ENCODE measurements at regions not wholly inside any gene's neighbourhood (a gene's known extent, or its start where the extent isn't known, plus 50 kb on each side); places are given as distances from the start of the nearest gene placed in this dataset.

DNA sequence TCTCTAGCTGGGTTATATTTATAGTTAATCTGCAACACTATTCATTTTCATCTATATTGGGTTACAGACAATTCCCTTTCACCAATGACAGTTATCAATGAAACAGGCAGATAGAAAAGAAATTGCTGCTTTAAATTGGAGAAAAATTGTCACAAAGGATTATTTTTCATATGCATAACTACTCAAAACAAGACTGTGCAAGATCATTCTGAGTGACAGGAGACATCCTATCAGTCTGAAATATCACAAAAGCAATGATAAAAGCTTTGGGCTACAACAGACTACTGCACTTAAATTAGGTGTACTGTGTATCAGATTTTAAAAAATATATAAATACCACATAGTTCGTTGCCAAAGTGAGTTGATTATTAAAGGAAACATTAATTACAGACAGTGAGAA is 722.6 kb downstream of the ARAP2 start:
- DNase-seq (ENCODE audit: low read depth in 3 of 3) = no peak

DNA sequence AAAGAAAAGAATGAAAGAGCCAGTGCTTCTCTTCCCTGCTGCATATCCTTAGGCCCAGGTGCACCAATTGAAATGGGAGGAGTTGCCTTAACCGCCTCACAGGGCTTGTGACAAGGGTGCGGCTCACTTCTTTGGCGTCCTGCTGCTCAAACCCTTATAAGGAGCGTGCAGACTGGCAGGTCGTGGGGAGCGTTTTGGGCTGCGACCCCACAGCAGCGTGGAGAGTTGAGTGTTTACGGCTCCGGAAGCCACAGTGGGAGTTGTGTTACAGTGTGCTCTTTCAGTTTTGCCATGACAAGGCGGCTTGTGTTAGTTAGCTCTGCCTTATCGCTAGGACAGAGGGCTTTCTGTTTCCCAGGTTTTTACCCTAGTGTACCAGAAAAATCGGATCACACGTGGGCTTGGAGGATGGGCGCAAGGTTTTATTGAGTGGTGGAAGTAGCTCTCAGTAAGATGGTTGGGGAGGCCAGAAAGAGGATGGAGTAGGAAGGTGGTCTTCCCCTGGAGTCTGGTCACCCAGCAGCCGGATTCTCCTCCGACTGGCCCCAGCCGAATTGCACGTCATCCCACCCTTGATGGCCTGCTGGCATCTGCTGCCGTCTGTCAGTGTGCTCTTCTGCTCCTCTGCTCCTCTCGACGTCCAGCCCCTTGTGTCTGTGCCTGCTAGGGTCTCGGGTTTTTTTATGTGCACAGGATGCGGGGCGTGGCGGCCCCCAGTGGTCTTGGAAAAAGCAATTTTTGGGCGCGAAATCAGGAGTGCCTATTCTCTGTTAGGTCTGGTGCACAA is 718.9 kb downstream of the ARAP2 start:
- no peak for DNase-seq (ENCODE audit: low read depth in 3 of 3)

DNA sequence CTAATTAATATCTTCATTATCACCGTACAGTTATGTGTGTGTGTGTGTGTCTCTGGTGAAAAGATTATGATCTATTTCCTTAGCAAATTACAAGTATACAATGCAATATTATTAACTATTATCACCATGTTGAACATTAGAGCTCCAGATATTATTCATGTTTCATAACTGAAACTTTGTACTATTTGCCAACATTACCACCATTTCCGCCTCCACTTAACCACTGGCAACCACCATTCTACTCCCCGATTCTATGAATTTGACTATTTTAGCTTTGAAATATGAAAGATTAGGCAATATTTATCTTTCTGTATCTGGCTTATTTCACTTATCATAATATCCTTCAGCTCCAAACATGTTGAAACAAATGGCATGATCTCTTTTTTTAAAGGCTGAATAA is 717.9 kb downstream of the ARAP2 start:
- DNase-seq (ENCODE audit: low read depth in 3 of 3) = no peak

DNA sequence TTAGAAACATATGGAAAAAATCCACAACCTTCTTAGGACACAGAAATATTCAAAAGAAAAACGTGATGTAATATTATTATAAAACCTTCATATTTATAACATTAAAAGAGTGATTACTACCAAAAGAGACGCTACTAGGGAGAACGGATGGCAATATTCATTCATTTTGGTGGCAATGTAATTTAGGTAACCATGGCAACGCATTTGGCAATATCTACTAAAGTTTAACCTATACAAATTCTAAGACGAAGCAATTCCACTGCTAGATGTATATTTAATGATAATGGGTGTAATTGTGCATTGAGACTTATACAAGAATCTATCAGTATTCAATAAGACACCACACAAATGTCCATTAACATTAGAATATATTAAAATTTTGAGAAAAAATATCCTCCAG is 709.4 kb downstream of the ARAP2 start:
- DNase-seq (ENCODE audit: low read depth in 3 of 3) = no peak

DNA sequence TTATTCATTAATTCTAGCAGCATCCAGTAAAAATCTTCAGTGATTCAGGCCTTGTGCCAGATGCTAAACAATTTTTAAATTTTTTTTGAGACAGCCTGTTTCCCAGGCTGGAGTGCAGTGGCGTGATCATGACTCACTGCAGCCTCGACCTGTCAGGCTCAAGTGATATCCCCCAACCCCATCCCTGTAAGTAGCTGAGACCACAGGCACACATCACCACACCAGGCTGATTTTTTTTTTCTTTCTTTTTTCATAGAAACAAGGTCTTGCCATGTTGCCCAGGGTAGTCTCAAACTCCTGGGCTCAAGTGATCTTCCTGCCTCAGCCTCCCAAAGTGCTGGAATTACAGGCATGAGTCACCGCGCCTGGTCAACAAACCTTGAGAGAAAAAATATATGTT is 705.5 kb downstream of the ARAP2 start:
- no peak for DNase-seq (ENCODE audit: low read depth in 3 of 3)

DNA sequence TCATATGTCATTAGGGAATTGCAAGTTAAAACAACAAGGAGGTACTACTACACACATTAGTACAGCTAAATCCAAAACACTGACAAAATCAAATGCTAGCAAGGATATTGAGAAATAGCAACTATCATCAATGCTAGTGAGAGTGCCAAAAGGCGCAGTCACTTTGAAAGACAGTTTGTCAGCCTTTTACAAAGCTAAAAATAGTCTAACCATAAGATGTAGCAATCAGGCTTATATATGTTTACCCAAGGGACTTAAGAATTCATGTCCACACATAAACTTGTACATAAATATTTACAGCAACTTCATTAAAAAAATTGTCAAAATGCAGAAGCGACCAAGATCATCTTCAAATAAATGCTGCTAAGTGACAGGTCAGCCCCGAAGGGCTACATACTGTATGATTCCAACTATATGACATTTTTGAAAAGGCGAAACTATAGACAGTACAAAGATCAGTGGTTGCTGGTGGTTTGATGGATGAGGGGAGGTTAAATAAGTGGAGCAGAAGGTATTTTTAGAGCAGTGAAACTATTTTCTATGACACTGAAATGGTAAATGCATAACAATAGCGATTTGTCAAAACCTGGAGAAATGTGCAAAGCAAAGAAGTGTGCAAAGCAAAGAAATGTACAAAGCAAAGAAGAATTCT is 704.8 kb downstream of the ARAP2 start:
- no peak for DNase-seq (ENCODE audit: low read depth in 3 of 3)

DNA sequence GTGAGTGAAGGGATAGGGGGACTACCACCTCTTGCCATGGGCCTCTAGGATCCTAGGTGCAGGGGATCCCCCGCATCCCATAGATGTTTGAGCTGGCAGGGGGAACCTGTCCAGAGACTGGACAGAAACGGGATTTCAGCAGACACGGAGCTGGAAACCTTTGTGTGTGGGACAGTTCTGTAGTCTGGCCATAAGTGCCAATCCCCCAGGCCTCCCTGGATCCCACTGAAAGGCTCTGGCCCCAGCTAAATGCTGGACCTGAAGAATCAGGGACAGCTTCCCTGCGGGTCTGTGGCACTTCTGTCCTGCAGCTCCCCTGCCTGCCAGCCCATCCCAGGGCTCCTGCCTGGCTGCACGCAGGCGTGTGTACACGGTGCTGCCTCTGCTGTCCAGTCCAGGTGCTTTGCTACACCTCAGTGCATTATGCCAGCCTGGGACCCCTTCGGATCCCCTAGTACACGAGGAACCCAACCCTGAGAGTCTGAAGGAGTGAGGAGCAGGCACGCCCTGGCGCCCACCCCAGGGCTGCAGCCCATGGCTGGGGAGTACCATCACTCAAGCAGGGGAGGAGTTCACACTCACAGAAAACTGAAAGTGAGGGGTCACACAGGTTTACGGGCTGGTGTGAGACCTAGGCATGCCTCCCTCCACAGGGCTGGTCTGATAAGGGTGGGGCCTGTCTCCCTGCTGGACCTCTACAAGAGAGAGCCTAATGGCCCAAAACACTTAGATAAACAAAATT is 703.0 kb downstream of the ARAP2 start:
- DNase-seq (ENCODE audit: low read depth in 3 of 3) = no peak

DNA sequence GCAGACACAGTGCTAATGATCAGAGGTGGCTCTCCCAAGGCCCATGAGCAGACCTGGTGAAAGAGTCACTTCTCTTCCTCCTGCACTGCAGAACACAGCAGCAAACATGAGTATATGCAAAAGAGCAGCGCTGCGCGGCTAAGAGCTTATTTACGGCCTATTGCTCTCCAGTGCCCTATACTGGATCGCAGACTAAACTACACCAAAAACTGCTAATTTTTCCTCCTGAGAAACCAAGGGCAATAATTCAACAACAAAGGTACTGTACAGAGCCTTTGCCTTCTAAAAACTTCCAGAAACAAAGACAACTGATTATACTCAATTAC is 702.5 kb downstream of the ARAP2 start:
- DNase-seq (ENCODE audit: low read depth in 3 of 3) = no peak

DNA sequence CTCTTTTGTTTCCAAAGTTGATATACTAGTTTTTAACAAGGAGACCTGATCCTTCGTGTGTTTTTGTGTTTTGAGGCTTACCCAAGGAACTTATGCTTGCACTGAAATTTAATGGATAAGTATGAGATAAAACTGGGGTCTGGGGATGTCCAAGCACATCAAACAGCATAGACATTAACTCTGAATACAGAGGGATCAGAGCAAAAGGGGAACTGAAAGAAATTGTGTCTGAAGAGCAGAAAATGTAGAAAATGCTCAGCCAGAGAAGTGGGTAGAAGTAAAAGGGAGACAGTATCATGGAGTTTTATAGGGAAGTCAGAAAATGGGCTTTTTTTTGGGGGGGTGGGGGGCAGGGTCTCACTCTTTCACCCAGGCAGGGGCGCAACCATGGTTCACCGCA is 695.4 kb downstream of the ARAP2 start:
- no peak for DNase-seq (ENCODE audit: low read depth in 3 of 3)

DNA sequence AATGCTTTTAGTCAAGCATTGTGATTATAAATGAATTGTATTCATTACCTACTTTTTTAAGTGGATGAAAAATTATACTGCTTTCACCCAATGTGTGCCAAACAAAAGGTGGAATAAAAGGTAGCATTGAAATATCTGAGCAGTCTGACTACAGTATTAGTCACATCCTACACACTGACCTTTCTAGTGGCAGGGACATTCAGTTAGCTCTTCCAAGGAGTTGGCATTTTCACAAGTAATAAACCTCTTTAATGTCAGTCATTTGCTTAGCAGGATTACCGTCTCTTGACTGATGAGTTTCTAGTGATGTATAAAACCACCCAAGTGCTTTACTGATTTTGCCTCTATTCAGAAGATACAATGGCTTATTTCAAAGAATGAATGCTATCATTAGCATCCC is 687.9 kb downstream of the ARAP2 start:
- DNase-seq (ENCODE audit: low read depth in 3 of 3) = no peak

DNA sequence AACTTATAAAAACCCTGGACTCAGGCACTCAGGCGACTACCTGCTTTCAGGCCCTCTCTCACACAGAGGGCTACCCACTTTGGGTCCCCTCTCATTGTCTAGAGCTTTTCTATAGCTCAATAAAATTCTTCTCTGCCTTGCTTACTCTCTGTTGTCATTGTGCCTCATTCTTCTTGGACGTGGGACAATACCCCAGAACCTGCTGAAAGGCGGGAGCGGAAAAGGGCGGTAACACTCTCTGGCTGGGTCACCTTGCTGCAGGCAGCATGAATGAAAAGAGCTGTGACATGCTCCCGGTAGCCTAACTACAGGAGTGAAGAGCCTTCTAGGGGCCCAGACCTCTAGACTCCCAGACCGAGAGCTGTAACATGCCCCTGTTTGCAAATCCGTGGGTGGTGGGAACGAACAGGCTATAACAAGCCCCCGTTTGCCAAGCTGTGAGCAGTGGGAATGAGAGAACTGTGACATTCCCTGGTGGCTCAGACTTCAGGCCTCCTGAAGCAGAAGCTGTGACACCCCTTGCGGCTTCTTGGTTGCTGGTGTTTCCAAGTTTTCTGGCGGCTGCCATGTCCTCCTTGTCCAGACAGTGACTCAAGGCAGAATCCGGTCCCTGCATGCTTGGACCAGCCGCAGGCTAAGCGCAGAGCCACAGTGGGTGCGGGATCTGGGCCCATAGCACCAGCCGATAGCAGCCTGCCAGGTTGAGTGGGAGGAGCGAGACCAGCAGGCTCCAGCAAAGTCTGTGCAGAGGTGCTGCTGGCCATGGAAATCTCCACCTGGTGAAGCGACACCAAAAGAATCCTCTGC is 684.6 kb downstream of the ARAP2 start:
- DNase-seq (ENCODE audit: low read depth in 3 of 3) = no peak

DNA sequence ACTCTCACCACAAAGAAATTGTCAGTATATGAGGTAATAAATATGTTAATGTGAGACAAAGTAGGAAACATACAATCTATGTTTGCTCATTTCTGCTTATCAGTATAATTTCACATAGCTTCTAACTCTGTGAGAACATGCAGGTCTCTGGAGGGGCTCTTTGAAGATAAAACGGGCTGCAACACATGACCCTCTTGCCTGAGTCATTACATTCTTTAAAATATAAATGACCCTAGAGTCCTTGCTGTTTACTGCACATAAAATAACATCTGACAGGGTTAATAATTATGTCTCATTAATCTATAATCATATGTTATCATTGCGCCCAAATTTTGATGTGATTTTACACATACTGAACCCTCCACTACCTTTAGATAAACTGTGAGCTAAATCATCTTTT is 681.5 kb downstream of the ARAP2 start:
- DNase-seq (ENCODE audit: low read depth in 3 of 3) = no peak

DNA sequence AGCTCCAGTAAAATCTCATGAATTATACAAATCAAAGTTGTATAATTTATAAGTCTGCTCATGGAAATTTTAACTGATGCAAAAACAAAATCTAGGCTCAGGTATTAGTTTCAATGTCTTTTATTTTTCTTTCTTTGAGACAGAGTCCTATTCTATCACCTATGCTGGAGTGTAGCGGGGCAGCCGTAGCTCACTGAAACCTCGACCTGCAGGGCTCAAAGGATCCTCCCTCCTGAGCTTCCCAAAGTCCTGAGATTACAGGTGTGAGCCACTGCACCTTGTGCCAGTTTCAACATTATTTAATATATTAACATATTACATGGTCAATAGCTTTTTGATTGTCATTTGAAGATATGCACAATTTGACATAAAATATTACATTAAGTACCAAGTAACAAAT is 678.7 kb downstream of the ARAP2 start:
- no peak for DNase-seq (ENCODE audit: low read depth in 3 of 3)

DNA sequence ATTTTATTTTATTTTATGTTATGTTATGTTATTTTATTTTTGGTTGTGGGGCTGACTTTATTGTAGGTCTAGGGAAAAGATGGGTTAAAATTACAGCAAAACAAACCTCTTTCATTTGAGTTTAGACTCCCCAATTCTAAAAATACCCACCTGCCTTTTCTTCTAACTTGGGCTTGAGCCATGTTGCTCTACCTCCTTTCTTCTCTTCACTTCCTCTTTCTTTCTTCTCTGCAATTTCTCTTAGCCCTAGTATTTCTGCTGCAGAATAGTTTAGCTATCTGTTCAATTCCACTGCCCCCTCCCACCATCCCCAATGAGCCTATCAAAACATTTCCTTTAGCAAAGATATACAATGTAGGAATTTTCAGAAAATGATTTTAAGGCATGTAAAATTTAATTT is 653.3 kb downstream of the ARAP2 start:
- no peak for DNase-seq (ENCODE audit: low read depth in 3 of 3)

DNA sequence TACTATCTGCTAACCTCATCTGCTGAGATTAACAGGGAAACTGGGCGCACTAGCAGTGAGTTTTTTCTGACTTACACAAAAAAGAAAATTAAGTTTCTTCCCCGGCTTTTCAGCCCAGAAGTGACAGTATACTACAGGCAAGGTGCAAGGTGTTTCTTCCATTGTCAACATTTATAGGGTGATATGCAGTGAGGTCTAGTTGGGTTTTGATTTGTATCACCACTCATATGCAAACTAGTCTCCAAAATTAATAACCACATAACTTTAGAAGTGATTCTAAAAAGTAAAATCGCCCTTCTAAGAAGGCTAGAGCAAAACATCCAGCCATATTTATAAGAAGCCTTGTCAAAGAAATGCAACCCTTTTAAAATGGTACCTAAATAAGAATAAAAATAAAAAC is 640.1 kb downstream of the ARAP2 start:
- no peak for DNase-seq (ENCODE audit: low read depth in 3 of 3)

DNA sequence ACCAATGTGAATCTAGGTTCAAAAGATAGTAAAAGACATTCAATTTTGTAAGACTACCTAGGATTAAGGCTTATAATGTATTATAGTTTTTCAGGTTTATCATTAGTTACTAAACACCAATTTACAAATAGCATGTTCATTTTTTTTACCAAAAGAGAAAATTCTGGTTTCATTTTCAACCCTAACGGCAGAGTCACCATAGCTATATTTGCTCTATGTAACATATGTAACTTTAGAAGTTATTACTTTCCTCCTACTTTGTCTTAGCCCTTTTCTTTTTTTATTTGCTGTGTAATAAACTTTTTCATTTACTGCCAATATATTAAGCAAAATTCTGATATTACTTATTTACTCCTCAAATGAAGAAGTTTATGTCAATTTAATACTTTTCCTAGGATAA is 639.6 kb downstream of the ARAP2 start:
- no peak for DNase-seq (ENCODE audit: low read depth in 3 of 3)

DNA sequence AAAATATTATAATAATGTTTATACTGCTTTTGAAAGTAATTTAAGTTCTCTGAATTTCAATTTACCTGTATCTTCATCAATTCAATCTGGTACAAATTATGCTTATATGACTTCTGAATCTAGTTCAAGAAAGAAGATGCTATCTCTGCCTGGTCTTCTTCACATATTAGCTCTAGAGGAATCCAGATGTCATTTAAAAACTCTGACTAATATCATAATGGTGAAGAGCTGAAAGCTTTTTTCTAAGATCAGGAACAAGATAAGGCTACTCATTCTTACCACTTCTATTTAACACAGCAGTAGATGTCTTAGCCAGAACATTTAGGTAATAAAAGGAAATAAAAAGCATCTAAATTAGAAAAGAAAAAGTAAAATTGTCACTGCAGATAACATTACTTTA is 636.1 kb downstream of the ARAP2 start:
- DNase-seq (ENCODE audit: low read depth in 3 of 3) = no peak

DNA sequence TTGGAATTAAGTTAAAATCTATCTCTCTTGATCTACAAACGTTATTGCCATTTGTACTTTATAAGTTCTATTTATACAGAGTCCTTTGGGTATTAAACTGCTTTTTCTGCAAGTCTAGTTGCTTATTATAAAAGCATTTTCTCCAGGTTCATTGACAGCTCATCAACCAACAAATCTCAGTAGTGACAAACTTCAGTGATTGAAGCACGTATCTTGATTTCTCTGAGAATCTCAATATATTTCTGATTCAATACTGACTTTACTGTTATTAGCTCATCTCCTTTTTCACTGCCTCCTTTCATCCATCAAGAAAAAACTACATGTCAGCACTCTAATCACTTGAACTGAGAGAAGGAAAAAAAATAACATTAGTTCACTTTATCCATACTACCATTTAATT is 630.2 kb downstream of the ARAP2 start:
- DNase-seq (ENCODE audit: low read depth in 3 of 3) = no peak

DNA sequence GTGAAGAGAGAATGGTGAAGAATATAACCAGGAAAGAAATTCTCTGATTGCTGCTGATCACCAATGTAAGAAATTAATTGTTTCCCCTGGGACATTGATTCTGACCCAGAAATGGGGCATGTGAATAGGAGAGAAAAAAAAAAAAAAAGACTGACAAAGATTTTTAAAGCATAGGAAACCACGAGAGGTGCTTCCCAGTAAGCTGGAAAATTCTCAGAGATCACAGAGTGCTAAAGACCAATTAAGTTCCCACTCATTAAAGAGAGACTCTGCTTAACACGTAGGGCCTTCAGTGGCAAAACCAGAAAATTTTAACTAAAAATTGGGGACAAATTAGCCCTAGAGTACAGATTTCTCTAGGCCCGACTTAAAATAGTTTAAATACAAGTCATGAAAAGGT is 604.4 kb downstream of the ARAP2 start:
- DNase-seq (ENCODE audit: low read depth in 3 of 3) = no peak

DNA sequence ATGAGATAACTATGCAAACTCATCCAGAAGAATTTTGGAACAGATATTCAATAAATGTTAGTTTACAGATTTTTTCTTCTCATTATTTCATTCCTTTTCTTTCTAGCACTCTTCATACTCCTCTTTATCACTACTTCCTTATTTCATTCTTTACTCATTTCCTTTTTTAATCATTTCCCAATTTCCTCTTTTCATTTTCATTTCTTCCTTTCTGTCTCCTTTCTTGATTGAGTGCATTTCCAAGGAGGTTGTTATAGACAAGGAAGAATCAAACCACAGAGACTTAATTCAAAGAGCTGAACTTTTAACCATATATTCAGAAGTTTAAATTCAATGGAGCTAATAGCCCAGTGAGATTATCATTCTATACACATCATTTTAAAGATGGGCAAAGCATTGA is 600.7 kb downstream of the ARAP2 start:
- no peak for DNase-seq (ENCODE audit: low read depth in 3 of 3)

DNA sequence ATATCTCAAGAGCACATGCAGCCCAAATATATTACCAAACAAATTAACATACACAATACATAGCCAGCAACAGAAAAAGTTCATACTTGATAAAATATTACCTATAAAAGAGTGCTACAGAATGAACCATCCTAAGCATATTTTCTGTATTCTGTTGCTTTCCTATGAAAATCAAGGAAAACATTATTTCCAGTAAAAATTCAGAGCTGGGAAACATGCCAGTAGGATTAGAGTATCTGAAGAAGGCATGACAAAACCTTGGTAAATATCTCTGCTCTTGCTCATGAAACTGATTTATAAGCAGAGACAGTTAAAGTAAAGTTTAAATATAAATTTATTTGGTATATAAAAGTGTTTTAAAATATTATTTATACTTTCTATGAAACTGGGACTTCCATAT is 599.7 kb downstream of the ARAP2 start:
- no peak for DNase-seq (ENCODE audit: low read depth in 3 of 3)

DNA sequence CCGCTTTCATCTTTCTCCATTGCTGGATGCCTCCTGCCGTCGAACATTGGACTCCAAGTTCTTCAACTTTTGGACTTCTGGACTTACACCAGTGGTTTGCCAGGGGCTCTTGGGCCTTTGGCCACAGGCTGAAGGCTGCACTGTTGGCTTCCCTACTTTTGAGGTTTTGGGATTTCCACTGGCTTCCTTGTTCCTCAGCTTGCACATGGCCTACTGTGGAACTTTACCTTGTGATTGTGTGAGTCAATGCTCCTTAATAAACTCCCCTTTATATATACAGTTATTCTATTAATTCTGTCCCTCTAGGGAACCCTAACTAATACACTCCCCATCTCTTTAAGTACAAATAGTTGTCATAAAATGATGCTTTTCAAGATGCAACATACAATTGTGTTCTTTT is 595.3 kb downstream of the ARAP2 start:
- no peak for DNase-seq (ENCODE audit: low read depth in 3 of 3)

All from stimulated activated CD4-positive, alpha-beta T cell treated with anti-CD3 and anti-CD28 coated beads, TNF-alpha, amount 100 ng/mL, for 24 hours (primary cell).